ENCODE measurements at regions not wholly inside any gene's neighbourhood (a gene's known extent, or its start where the extent isn't known, plus 50 kb on each side); places are given as distances from the start of the nearest gene placed in this dataset.

DNA sequence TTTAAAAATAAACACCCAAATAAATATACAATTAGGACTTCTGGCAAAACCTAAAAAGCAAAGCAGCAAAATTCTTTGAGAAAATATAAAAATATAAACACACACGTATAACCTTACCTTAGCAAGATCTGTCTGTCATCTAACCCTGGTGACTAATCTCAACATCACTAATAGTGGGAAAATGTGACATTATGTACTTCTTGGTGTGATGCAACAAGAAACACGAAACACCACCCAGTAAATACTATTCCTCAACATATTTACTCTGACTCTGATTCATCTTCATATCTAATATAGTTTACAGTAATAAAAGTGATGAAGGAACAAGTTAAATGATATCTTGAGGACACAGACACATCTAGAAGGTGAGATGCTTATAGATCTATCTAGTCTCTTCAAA lies 332.6 kb upstream of the MANEA start:
- no peak for DNase-seq

DNA sequence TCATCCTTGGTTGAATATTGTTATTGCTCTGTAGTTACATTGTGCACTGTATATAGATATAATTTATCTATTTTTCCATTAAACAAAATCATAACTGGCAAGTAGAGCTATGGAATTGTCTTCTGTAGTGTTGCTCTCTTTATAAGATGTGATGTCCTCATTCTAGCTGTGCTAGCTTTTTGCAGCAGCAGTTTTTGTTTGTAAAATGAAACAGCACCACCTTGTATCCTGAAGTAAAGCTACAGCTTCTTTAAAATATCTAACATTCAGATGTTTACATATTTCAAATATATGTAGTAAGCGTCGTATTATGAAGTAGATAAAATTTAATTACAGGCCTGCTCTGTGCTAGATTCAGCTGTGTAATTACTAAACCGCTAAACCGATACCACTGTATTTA lies 328.8 kb upstream of the MANEA start:
- no peak for DNase-seq

DNA sequence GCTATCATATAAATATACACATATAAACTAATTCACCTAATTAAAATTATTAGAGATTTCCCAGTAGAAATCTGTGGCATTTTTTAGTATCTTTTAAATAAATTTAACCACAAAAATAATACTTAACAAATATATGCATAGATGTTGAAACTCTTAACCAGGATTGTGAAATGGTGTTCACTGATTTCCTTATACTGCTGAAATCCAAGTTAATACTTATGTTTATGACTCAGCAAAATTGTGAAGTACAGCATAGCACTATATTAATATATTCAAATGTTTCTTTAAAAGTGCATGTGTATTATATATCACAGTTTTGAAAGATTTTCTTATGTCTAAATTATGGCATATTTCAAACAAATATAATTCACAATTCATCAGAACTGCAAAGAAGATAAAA lies 328.2 kb upstream of the MANEA start:
- DNase-seq = no peak

DNA sequence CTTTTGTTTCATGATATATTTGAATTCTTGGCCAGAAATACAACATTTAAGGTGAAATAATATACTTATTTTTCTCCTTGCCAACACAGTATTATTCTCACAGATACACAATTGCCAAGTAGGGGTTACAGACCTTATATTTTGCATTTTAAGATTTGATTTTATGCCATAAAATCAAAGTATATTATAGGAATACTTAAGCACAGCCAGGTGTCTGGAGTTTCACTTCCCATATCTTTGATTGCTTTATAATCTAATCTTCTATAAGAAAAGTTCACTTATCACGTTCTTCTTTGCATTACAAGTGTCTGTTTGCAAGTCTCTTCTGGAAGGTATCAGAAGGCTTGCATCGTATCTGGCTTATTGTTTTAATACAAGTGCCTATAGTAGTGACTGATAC lies 327.7 kb upstream of the MANEA start:
- DNase-seq = no peak

DNA sequence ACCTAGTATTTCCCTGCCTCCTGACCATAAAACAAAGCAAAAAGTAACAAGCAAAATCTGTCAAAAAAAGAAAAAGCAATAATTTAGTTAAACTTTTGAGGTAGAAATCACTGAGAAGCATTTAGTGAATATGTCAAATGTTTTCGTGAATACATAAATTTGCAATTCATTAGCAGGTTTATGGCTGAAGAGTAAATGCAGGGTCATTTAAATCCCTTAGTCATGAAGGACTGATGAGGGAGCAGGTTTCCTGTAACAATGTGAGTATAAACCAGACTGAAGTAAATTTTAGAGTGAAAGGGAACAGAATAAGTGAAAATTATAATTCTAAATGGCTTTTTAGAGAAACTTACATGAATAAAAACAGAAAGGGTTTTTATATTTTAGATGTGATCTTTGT lies 313.5 kb upstream of the MANEA start:
- no peak for DNase-seq

DNA sequence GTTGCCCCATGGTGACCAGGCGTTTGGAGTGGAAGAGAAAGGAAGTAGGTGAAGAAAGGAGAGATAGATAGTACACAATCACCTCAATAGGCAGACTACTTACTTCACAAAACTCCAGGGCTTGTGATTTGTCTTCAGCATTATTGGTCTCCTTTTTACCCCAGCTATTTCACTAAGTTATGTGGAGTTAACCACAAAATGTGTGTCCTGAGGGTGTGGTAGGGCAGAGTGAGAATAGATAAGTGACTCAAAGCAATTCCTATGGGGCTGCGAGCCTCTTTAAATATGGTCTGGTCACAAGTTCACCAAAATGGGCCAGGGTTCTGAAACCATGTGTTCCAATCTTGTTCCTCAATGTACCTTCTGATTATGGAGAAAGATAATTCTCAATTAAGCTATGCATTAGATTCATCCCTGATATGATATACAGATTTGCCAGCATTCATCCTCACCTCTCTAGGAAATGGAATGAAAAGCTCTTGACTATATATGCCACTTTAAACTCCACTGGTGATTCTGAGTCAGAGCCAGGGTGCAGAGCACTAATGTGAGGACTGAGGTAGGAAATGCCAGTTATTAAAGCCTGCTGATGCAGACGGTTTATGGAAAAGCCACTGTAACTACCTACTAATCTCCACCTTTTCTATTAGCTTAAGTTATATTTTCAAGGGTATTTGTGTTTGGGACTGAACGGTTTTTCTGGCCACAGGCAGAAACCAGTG lies 310.6 kb upstream of the MANEA start:
- no peak for DNase-seq

DNA sequence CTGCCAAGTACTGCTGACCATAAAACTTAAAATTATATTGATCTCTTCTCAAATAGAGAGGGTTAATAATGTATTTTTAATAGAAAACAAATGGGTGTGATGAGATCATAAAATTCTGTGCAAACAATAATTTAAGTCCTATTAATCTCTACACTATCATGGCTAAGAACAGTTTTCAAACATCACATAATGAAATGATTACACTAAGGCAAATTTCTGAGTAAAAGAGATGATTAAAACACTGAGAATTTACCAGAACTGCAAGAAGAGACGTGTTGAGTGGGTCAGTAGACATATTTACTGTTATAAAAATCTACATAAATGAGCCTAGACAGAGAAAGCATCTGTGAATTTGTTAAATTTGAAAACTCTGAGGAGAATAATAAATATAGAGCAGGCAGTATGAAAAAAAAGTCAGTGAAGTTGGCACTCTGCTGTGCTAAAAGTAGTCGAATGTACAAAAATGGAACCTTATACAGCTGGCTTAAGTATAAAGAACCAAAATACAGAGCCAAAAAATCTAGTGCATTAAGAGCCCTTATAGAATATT lies 302.6 kb upstream of the MANEA start:
- no peak for DNase-seq

DNA sequence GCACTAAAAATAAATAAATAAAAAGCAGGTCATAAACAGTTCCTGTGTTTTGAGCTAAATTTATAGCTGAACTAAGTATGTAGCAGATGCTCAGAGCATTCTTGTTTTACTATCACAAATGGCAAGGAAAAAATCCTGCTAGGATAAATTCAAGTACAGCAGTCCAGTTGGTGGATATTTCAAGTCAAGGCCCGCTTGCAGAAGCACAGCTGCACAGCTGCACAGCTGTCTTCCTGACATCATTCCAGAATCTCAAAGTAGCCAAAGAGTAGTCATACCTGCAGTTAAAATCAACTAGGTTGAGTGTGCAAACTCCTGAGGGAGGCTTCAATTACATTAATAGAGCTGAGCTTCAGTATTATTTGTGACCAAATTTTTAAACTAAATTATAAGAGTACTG lies 297.7 kb upstream of the MANEA start:
- DNase-seq = no peak

DNA sequence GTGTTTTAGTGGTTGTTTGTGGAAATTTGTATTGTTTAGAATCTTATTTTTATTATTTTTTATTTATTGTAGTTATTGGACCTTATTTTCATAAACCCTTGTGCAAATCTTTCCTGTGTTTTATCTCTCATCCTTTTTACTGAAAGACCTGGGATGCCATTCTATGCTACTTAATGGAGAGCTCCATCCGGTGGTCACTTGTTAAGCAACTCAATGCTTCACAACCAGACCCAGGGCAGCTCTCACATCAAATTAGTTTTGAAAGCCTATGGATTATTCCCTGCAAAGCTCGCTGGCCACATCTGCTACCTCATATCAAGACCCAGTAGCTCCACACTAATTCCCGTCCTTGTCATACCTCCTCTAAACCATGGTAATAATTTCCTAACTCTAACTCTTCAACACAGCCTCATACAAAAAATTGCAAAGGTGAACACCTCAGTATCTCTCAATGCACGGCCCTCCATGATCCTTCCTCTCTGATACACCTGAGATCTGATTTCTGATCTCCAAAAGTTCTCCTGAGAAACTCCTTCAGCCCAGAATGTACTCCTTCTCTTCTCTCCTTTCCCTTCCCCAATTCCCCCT lies 296.6 kb upstream of the MANEA start:
- no peak for DNase-seq

DNA sequence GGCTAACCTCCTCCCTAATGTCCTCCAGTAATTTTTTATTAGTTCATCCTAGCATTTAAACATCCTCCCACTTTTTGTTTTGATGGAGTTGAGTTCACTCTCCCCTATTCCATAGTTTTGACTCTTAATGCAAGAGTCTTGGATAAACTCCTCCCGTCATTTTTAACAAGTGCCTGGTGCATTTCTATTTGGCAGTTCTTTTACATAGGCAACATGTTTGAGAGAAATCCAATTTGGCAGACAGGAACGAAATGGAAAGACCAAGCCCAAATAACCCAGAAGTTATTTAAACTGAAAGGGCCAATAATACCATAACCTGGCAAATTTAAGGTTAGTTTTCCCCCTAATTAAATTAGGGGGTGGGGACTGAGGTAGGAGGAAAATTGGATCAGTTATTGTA lies 291.5 kb upstream of the MANEA start:
- DNase-seq = no peak

DNA sequence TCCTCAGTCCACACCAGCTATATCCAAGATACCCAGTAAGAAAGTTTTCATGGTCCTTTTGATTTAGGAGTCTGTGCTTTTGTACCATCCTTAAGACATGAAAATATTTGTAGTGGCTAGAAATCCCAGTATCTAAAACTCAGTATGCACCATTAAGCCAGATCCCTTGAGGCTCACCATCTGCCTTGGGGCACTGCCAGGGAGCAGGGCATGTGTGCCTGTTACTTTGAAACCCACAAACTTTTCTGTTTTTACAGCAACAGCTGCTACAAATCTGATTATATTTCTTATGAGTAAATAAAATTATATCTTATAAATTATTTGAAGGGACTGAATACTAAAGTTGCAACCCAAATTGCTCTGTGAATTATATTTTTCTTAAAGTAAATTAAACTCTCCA lies 290.5 kb upstream of the MANEA start:
- DNase-seq = no peak

DNA sequence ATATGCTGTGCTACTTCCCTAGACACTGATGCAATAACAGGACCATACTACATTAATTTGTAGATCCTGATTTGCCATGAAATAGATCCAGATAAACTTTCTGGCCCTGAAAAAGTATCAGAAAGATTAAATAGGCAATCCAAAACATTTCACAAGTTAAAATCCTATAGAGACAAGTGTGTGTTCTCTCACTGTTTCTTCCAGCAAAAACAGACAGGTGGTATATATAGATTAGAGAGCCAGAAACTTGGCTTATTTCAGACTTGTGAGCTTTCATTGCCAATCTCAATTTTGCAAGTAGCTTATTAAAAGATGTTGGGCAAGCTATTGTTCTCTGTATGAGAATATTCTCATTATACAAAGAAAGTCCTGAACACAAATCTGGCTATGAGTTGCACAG lies 289.1 kb upstream of the MANEA start:
- no peak for DNase-seq

DNA sequence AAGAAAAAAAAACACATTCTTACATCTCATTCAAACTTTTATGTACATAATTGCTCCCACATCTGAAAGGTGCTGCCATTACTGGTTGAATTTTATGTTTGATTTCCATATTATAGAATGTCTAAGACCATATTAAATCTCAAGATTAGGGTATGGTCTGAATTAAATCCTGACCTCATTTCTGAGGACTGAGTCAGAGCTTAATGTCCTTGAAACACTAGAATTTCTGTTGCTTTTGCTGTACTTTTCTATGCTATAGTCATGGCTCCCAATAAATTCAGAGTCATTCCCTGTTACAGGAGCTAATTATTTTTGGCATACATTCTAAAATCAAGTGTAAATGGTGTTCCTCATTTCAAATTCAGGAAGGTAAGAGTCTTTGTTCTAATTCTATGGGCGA lies 285.3 kb upstream of the MANEA start:
- no peak for DNase-seq

DNA sequence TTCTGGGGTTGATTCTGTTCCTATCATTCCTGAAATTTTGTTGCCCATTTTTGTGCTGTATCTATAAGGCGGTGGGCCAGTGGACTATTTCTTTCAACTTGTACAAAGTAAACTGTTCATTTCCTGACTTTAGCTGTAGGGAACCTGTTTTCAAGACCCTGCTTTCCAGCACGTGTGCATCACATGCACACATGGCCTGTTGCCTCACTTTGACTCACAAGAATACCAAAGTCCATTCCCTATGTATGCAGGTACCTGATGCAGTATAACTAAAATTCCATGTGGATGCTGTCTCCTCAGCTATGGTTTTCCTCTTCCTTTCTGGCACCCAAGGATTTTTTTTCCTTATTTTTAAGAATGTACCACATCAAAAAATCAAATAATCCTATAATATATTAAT lies 284.1 kb upstream of the MANEA start:
- no peak for DNase-seq

DNA sequence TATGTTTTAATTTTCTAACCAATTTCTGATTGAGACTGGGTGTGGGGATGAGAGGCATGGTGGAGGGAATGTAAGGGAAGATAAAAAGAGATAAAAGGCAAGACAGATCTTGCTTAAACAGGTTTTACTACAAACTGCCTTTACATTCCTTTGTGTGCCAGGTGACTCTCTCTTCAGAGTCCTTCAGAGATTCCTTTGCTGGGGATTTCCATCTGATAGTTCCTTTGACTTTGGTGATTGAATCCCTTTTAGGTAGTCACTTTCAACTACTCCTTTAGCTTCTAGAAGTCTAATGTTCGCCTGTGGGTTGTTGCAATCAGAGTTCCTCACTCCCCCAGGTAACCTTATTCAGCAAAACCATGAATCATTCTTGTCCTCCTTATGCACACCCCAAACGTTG lies 283.3 kb upstream of the MANEA start:
- no peak for DNase-seq

DNA sequence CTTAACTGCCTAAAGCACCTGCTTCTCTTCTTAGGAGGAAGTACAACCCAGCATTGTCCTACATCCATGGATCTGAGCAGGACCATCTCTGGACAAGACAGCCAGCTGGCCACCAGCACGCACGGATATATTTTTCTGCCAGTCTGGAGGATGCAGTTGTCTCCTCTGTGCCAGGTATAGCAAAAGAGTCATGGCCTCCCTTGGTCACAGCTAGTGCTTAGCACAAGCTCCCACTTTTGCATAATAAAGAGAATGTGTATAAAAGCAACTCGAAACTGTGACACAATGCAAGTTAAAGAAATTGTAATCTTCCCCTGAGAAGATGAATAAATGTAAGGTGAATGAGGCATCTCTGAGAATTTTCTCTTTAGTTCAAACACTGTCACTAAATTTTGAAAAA lies 267.8 kb upstream of the MANEA start:
- DNase-seq = no peak

DNA sequence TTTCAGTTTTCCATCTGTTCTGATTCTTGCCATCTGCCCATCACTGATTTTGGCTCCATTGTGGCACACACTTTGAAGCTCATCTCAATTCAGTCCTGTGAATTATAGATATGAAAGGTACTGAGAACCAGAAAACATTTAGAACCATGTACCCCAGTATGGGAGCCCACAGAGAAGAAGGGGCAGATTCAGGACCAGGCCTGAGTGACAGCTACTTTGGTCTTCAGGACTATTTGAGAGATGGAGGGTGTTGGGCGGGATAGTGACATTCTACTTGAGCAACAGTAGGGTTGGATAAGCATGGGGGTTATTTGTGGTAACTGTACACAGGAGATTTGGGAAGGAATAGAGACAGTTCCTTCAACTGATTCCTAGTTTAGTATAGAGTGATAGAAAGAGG lies 259.2 kb upstream of the MANEA start:
- no peak for DNase-seq

DNA sequence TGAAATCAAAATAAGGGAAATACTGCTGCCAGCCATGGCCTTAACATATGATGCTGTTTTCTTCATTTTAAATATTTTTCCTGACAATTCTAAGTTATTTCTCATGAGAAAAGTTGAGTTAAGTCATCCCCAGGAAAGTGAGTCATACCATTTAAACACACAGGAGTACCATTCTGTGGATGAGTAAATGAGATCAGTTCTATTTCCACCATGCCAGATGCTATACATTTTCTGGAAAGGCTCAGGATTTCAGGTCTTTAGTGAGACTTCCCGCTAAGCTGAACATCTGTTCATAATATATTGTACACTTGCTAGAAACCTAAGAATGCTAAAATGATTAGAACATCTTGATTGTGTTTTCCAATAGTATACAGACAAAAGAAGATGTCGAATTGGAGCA lies 256.2 kb upstream of the MANEA start:
- DNase-seq = no peak

DNA sequence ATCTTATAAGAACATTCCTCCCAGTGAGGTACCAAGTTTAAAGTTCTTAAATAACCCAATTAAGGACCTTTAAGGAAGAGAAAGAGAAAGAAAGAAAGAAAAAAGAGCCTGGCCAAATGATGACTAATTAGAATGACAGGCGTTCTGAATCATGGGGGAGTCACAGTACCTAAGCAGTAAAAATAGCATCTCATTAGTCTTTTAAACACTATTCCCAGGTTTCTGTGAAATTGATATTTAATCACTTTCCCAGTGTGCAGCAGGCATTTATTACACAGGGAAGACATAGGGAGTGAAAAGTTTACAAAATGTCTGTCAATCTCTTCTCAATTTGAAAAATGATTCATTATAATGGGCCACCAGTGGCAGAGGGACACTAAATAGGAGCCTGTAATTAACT lies 251.4 kb upstream of the MANEA start:
- no peak for DNase-seq

DNA sequence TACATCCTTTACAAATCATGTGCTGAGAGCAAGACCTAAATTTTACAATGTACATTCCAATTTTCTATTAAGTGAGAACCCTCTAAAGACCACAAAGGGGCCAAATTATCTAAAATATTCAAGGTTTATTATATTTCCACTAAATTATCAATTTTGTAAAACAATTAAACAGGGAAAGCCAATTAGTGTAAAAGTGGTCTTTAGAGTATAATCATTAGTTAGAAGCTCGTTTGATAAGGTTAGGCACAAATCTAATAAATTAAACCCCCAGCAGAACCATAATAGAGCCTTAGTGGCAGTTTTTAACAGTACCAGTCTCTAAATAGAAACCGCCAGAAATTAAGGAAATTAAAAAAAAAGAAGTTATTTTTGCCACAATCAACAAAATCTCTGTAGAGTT lies 249.1 kb upstream of the MANEA start:
- DNase-seq = no peak

DNA sequence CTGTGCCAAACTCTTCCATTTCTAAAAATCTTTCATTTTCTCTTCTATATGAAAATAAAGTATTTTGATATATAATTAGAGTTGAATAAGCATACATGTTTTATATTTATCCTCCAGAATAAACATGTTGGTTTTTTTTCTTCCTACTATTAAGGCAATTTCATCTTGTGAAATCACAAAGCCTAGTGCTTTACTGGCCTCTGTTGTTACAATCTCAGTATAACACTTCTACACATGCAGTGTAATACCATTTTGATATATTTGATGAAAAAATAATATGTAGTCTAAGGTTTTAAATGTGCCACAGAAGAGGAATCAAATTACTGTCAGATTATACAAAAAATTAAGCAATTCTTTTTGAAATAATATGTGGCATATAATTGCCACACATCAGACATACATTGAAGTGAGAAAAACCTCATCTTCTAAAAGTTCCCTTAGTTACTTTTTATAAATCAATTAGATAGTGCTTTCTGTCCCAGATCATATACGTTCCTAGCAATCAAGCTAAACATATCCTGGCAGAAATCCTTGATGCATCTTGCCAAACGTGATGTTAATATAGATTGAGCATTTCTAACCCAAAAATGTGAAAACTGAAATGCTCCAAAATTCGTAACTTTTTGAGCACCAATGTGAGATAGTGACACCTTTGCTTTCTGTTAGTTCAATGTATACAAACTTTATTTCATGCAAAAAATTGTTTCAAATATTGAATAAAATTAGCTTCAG lies 225.1 kb upstream of the MANEA start:
- DNase-seq = no peak

DNA sequence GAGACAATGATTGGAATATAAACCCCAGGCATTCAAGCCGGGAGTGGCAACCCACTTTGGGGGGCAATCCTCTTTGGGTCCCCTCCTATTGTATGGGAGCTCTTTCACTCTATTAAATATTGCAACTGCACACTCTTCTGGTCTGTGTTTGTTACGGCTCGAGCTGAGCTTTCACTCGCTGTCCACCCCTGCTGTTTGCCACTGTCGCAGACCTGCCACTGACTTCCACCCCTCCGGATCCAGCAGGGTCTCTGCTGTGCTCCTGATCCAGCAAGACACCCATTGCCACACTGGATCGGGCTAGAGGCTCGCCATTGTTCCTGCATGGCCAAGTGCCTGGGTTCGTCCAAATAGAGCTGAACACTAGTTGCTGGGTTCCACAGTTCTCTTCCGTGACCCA lies 222.8 kb upstream of the MANEA start:
- no peak for DNase-seq

DNA sequence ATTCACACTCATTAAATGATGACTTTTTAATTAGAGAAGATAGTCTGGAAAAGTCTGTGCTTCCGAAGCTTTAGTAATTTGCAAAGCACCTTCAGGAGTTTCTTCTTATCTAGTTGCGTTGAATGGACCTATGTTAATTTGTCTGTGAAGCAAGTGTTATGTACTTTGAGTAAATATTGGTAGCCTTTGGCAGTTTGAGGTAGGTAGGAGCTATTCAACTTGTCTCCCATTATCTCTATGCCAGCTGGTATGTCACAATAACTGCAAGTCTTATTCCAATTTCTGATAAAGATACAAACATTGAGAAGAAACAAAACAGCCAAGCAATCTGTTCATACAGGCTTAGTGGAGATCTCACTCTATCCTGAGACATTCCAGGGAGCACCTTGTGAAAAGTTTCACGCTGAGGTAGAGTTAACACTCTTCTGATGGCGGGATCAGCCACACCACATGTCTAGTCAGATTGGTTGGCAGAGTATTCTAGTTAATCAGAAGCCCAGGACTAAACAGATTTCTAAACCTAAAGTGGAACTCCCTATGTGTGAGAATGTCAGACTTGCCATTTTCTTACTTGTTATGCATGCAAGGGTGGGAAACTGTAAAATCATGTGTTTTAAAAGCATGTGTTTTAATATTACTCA lies 219.8 kb upstream of the MANEA start:
- DNase-seq = no peak
